Endothelial cell of umbilical vein (primary cell): ENCODE measurements at regions not wholly inside any gene's neighbourhood (a gene's known extent, or its start where the extent isn't known, plus 50 kb on each side); places are given as distances from the start of the nearest gene placed in this dataset.

Experiments used
- BruUV-seq: library from RNA; stranded (reverse); fragments of 400-500 nt; replicated peaks from 2 replicates; lab custom pipeline; 2021; lab: Mats Ljungman, UMichigan
- CTCF ChIA-PET: fragments of 300-600, 350-600 bp; sonication (Branson Sonifier 250); formaldehyde crosslinking; loops from one replicate; lab custom pipeline; 2021; ENCODE audit warnings: antibody characterized with exemption, inconsistent platforms; lab: Charles Lee
- POLR2A ChIA-PET: fragments of 300-600, 350-600 bp; sonication (Branson Sonifier 250); formaldehyde crosslinking; loops from one replicate; lab custom pipeline; 2021; ENCODE audit warnings: antibody characterized with exemption, inconsistent platforms; lab: Charles Lee
- DNase-seq: peaks from one replicate; pipeline ENCODE4 v3.0.0-alpha.2; 2011; ENCODE audit warnings: low read depth, low spot score
- FAIRE-seq: peaks from 2 replicates; lab custom pipeline; 2011; peaks lifted over from hg19 to GRCh38; lab: Jason Lieb, UNC
- H2AFZ ChIP-seq: 2 replicates; pipeline ENCODE4 v1.6.0; 2012; ENCODE audit warnings: low read depth, low read length, control low read depth, inconsistent platforms
- H3K27ac ChIP-seq: 2 replicates; pipeline ENCODE4 v1.5.1; 2011; ENCODE audit warnings: low read depth, mild to moderate bottlenecking, control low read depth, low read length, moderate library complexity; ENCODE audit not compliant: insufficient read depth
- H3K27me3 ChIP-seq, 2 experiments: 2 replicates each; pipeline versions ENCODE4 v1.6.0 to v1.6.1; 2011; ENCODE audit warnings: low read length in 2 of 2, mixed read lengths in 1 of 2; ENCODE audit not compliant: control insufficient read depth in 2 of 2, insufficient read depth in 2 of 2
- H3K36me3 ChIP-seq, 2 experiments: 2 replicates in 1 of 2; 3 replicates in 1 of 2; pipeline ENCODE4 v1.5.1; 2011; ENCODE audit warnings: low read length in 2 of 2, mild to moderate bottlenecking in 1 of 2, moderate library complexity in 1 of 2; ENCODE audit not compliant: control insufficient read depth in 2 of 2, insufficient read depth in 2 of 2; ENCODE audit errors: extremely low read depth in 1 of 2
- H3K4me1 ChIP-seq: 3 replicates; pipeline ENCODE4 v1.5.1; 2011; ENCODE audit warnings: mild to moderate bottlenecking, low read length; ENCODE audit not compliant: control insufficient read depth, insufficient read depth; ENCODE audit errors: extremely low read depth
- H3K4me2 ChIP-seq: 2 replicates; pipeline ENCODE4 v1.6.1; 2011; ENCODE audit warnings: low read length, control low read depth, mixed read lengths; ENCODE audit not compliant: insufficient read depth
- H3K4me3 ChIP-seq, 3 experiments: fragments of 200-600 bp in 1 of 3; sonication (generic), shearing (Covaris generic) in 1 of 3; replicated peaks in 1 of 3; 2 replicates each; pipeline ENCODE4 v1.5.1; 2011 to 2016; ENCODE audit warnings: control low read depth in 3 of 3, low read length in 3 of 3, mild to moderate bottlenecking in 2 of 3, inconsistent platforms in 1 of 3, low read depth in 1 of 3, moderate library complexity in 1 of 3; ENCODE audit not compliant: insufficient read depth in 1 of 3
- H3K79me2 ChIP-seq: 2 replicates; pipeline ENCODE4 v1.6.0; 2012; ENCODE audit warnings: low read length, inconsistent platforms; ENCODE audit not compliant: control insufficient read depth, insufficient read depth
- H3K9ac ChIP-seq: replicated peaks from 2 replicates; pipeline ENCODE3; 2011; ENCODE audit warnings: low read length, control low read depth; ENCODE audit not compliant: insufficient read depth; ENCODE audit errors: extremely low read depth
- H3K9me1 ChIP-seq: replicated peaks from 3 replicates; pipeline ENCODE4 v1.6.0; 2011; ENCODE audit warnings: mild to moderate bottlenecking, low read length; ENCODE audit not compliant: control insufficient read depth, insufficient read depth; ENCODE audit errors: extremely low read depth
- H3K9me3 ChIP-seq: replicated peaks from 2 replicates; pipeline ENCODE4 v1.5.1; 2012; ENCODE audit warnings: low read length, inconsistent platforms; ENCODE audit not compliant: control insufficient read depth, insufficient read depth
- H4K20me1 ChIP-seq: replicated peaks from 2 replicates; pipeline ENCODE3; 2011; ENCODE audit warnings: mild to moderate bottlenecking, low read length; ENCODE audit not compliant: control insufficient read depth, insufficient read depth; ENCODE audit errors: extremely low read depth
- EZH2 ChIP-seq: IDR thresholded peaks from 2 replicates; pipeline ENCODE4 v1.6.1; 2012; ENCODE audit warnings: borderline replicate concordance, low read depth, mild to moderate bottlenecking, moderate library complexity, low read length, inconsistent platforms; ENCODE audit not compliant: severe bottlenecking
- FOS ChIP-seq: IDR thresholded peaks from 2 replicates; pipeline ENCODE4 v1.6.1; 2011; ENCODE audit warnings: mild to moderate bottlenecking, low read length, moderate library complexity, borderline replicate concordance; ENCODE audit not compliant: insufficient read depth
- GATA2 ChIP-seq: IDR thresholded peaks from 2 replicates; pipeline ENCODE4 v1.7.0; 2011; ENCODE audit warnings: low read depth, mild to moderate bottlenecking, moderate library complexity, mixed read lengths, low read length; ENCODE audit not compliant: insufficient read length, insufficient read depth
- JUN ChIP-seq: IDR thresholded peaks from 2 replicates; pipeline ENCODE4 v1.6.1; 2011; ENCODE audit warnings: borderline replicate concordance, low read depth; ENCODE audit not compliant: insufficient read length, insufficient read depth
- MYC ChIP-seq: IDR thresholded peaks from one replicate; pipeline ENCODE4 v1.6.1; 2011; ENCODE audit warnings: mild to moderate bottlenecking, low read depth, low read length
- POLR2A ChIP-seq: IDR thresholded peaks from 2 replicates; pipeline ENCODE4 v1.6.1; 2012; ENCODE audit warnings: low read depth, mild to moderate bottlenecking, control low read depth, low read length
- POLR2AphosphoS5 ChIP-seq: IDR thresholded peaks from 2 replicates; pipeline ENCODE4 v1.6.1; 2012; ENCODE audit warnings: low read depth, mild to moderate bottlenecking, control low read depth, low read length, moderate library complexity; ENCODE audit not compliant: insufficient read depth
- dilution Hi-C: fragments of 300-500 bp; cut with MboI; formaldehyde crosslinking; loops from one replicate; pipeline ENCODE4 v1.15.0; 2019; ENCODE audit warnings: low sequenced_read_pairs; ENCODE audit not compliant: extremely low pct_ligation_motif_present
- intact Hi-C: fragments of 100-400 bp; cut with micrococcal nuclease; formaldehyde crosslinking; loops from one replicate; pipeline ENCODE4 v1.10.0; 2022
- TF ChIP-seq, protein P1 (sequence below): IDR thresholded peaks from 2 replicates; pipeline ENCODE4 v1.6.1; 2011; ENCODE audit not compliant: insufficient read depth, insufficient read length
- TF ChIP-seq, protein P2 (sequence below), 2 donors: IDR thresholded peaks; 1 replicate in 1 of 2; 2 replicates in 1 of 2; pipeline ENCODE4 v1.5.1; 2011; ENCODE audit warnings: low read length in 2 of 2, mild to moderate bottlenecking in 2 of 2, moderate library complexity in 2 of 2, control low read depth in 1 of 2, inconsistent platforms in 1 of 2, low read depth in 1 of 2; ENCODE audit not compliant: insufficient read depth in 1 of 2; ENCODE audit errors: extremely low read depth in 1 of 2

DNA sequence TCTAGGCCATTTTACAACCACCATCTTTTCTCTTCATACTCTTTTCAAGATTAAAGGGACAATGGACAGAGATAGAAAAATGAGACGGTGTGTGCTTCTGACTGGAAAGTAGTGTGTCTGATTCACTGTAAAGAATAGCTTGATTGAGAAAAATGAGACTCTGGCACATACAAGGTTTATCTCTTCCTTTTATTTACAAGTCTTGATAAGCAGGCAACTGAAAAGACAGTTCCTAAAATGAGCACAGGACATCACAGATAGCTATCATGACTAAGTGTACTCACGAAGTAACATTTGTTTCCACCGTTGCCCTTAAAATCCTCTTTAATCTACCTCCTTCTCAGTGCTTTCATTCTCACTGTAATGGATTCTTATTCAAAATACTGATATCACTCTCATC, 383.0 kb downstream of the TBC1D32 start:
- FAIRE-seq = no peak
- POLR2A ChIA-PET = no interaction called here
- H3K4me2 ChIP-seq = no peak overlapping the region
- H3K36me3 ChIP-seq = no peaks in the 10 kb centered on the region
- H3K4me3 ChIP-seq = no peak overlapping the region
- no peaks in the 10 kb centered on the region for H3K4me1 ChIP-seq
- no peak overlapping the region for H2AFZ ChIP-seq
- CTCF ChIA-PET = no interaction called here
- H3K9me3 ChIP-seq = no peaks in the 10 kb centered on the region
- no peak for TF ChIP-seq EZH2
- TF ChIP-seq FOS = no peak
- TF ChIP-seq, protein P1, sequence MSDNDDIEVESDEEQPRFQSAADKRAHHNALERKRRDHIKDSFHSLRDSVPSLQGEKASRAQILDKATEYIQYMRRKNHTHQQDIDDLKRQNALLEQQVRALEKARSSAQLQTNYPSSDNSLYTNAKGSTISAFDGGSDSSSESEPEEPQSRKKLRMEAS = no peak
- no peak for TF ChIP-seq JUN
- no TSS peak for BruUV-seq
- no peak overlapping the region for H3K27ac ChIP-seq
- no peaks in the 10 kb centered on the region for H4K20me1 ChIP-seq
- H3K27me3 ChIP-seq = no peaks in the 10 kb centered on the region
- H3K79me2 ChIP-seq = no peaks in the 10 kb centered on the region
- dilution Hi-C loops = no loop called here
- H3K9me1 ChIP-seq = no peaks in the 10 kb centered on the region
- H3K9ac ChIP-seq = no peak overlapping the region
- intact Hi-C loops = no loop called here
- no peak for DNase-seq

DNA sequence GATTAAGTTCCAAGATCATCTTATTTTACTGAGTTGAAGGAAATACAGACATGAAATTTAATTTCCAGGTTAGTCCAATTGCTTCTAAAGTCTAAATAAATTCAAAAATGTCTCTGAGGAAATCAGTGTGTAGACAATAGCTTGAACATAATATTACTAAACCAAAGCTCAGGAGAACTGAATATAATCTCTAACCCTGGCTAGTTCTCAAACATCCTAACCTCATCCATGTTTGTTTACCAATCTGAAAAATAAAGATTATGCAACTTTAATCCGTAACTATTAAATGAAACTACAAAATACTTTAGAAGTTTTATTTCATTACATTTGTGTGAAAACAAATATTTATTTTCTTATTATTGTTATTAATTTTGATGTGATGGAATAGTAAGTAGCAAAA, 387.2 kb downstream of the TBC1D32 start:
- intact Hi-C loops (no loop called here), dilution Hi-C loops (no loop called here)
- no peaks in the 10 kb centered on the region for H3K9me3 ChIP-seq
- H3K27me3 ChIP-seq = no peaks in the 10 kb centered on the region
- no peak overlapping the region for H2AFZ ChIP-seq
- TF ChIP-seq MYC (no peak), GATA2 (no peak), JUN (no peak), EZH2 (no peak), POLR2A (no peak), POLR2AphosphoS5 (no peak), FOS (no peak)
- TF ChIP-seq, protein P2, sequence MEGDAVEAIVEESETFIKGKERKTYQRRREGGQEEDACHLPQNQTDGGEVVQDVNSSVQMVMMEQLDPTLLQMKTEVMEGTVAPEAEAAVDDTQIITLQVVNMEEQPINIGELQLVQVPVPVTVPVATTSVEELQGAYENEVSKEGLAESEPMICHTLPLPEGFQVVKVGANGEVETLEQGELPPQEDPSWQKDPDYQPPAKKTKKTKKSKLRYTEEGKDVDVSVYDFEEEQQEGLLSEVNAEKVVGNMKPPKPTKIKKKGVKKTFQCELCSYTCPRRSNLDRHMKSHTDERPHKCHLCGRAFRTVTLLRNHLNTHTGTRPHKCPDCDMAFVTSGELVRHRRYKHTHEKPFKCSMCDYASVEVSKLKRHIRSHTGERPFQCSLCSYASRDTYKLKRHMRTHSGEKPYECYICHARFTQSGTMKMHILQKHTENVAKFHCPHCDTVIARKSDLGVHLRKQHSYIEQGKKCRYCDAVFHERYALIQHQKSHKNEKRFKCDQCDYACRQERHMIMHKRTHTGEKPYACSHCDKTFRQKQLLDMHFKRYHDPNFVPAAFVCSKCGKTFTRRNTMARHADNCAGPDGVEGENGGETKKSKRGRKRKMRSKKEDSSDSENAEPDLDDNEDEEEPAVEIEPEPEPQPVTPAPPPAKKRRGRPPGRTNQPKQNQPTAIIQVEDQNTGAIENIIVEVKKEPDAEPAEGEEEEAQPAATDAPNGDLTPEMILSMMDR (IDR thresholded peaks at IDR 0.05; ENCODE audit: extremely low read depth in 1 of 2, insufficient read depth in 1 of 2, low read depth in 1 of 2, low read length in 2 of 2) = no peak
- TF ChIP-seq, protein P1 = no peak
- no peaks in the 10 kb centered on the region for H3K36me3 ChIP-seq
- no peaks in the 10 kb centered on the region for H3K79me2 ChIP-seq
- no peaks in the 10 kb centered on the region for H4K20me1 ChIP-seq
- DNase-seq (no peak), FAIRE-seq (no peak)
- H3K4me3 ChIP-seq = no peak overlapping the region
- ChIA-PET CTCF (no interaction called here), POLR2A (no interaction called here)
- no peak overlapping the region for H3K27ac ChIP-seq
- BruUV-seq = no TSS peak
- no peak overlapping the region for H3K9ac ChIP-seq
- no peak overlapping the region for H3K4me2 ChIP-seq
- H3K9me1 ChIP-seq = no peaks in the 10 kb centered on the region
- H3K4me1 ChIP-seq = no peaks in the 10 kb centered on the region
